K562 (cell line): ENCODE measurements at regions not wholly inside any gene's neighbourhood (a gene's known extent, or its start where the extent isn't known, plus 50 kb on each side); places are given as distances from the start of the nearest gene placed in this dataset.

Experiments used
- ATAC-seq: fragments of 200-7000 bp; cut with Tn5 transposase; 3 replicates; pipeline ENCODE4 v1.9.1; 2020; ENCODE audit warnings: moderate library complexity
- BruUV-seq: library from RNA; stranded (reverse); fragments of 400-500 nt; replicated peaks from 2 replicates; lab custom pipeline; 2021; lab: Mats Ljungman, UMichigan
- CTCF ChIA-PET: fragments of 300-600 bp; formaldehyde crosslinking; extraction: SDS; loops from one replicate; lab custom pipeline; 2021; ENCODE audit warnings: low intra/inter-chr PET ratio; lab: Yijun Ruan, JAX
- POLR2A ChIA-PET: fragments of 300-600, 350-650 bp; sonication (Branson Sonifier 250); formaldehyde crosslinking; extraction: SDS; loops from one replicate; lab custom pipeline; 2021; ENCODE audit warnings: antibody characterized with exemption, inconsistent platforms; lab: Yijun Ruan, JAX
- DNase-seq, 4 experiments: peaks; one replicate each; pipeline versions ENCODE4 v3.0.0 to v3.0.0-alpha.2; 2011 to 2018; ENCODE audit warnings: low spot score in 3 of 4, mixed read lengths in 3 of 4; ENCODE audit errors: extremely low read depth in 1 of 4
- FAIRE-seq: peaks from 2 replicates; lab custom pipeline; 2011; peaks lifted over from hg19 to GRCh38; lab: Jason Lieb, UNC
- H2AFZ ChIP-seq: 2 replicates; pipeline ENCODE4 v1.6.0; 2011; ENCODE audit warnings: low read depth, low read length, control low read depth, inconsistent platforms
- H3K27ac ChIP-seq: fragments of 200-600 bp; 3 replicates; pipeline ENCODE4 v1.8.0; 2011; ENCODE audit warnings: low read depth, mild to moderate bottlenecking, control low read depth, inconsistent platforms, low read length, moderate library complexity, mixed read lengths; ENCODE audit errors: extremely low read depth
- H3K27me3 ChIP-seq, 2 experiments: fragments of 300-600 bp in 1 of 2; 2 replicates in 1 of 2; 3 replicates in 1 of 2; pipeline versions ENCODE4 v1.6.0 to v1.8.0; 2011; ENCODE audit warnings: inconsistent platforms in 2 of 2, low read length in 2 of 2, mild to moderate bottlenecking in 1 of 2, mixed read lengths in 1 of 2, moderate library complexity in 1 of 2; ENCODE audit not compliant: control insufficient read depth in 2 of 2, insufficient read depth in 2 of 2
- H3K36me3 ChIP-seq: fragments of 300-600 bp; 3 replicates; pipeline ENCODE4 v1.8.0; 2011; ENCODE audit warnings: mild to moderate bottlenecking, low read length, inconsistent platforms; ENCODE audit not compliant: control insufficient read depth, insufficient read depth
- H3K4me1 ChIP-seq, 2 experiments: fragments of 200-600 bp in 1 of 2; replicated peaks in 1 of 2; 2 replicates in 1 of 2; 3 replicates in 1 of 2; pipeline versions ENCODE4 v1.5.1 to v1.8.0; 2011; ENCODE audit warnings: inconsistent platforms in 2 of 2, low read length in 2 of 2, mild to moderate bottlenecking in 1 of 2, mixed read lengths in 1 of 2, moderate library complexity in 1 of 2; ENCODE audit not compliant: control insufficient read depth in 2 of 2, insufficient read depth in 2 of 2
- H3K4me2 ChIP-seq: 2 replicates; pipeline ENCODE4 v1.6.1; 2011; ENCODE audit warnings: low read length, control low read depth, inconsistent platforms, mixed read lengths; ENCODE audit not compliant: insufficient read depth
- H3K4me3 ChIP-seq: fragments of 200-600 bp; sonication (generic), shearing (Covaris generic); 2 replicates; pipeline ENCODE4 v1.5.1; 2016; ENCODE audit warnings: control low read depth, inconsistent platforms
- H3K79me2 ChIP-seq: fragments of 200-600 bp; 3 replicates; pipeline ENCODE4 v1.8.0; 2011; ENCODE audit warnings: low read length, inconsistent platforms; ENCODE audit not compliant: control insufficient read depth, insufficient read depth
- H3K9ac ChIP-seq, 2 experiments: 2 replicates each; pipeline versions ENCODE4 v1.6.0 to v1.6.1; 2011; ENCODE audit warnings: low read depth in 2 of 2, low read length in 2 of 2, control low read depth in 1 of 2, inconsistent platforms in 1 of 2, mild to moderate bottlenecking in 1 of 2, mixed read lengths in 1 of 2; ENCODE audit not compliant: insufficient read depth in 1 of 2
- H3K9me1 ChIP-seq: one replicate; pipeline ENCODE4 v1.6.0; 2011; ENCODE audit warnings: inconsistent platforms, mild to moderate bottlenecking, low read length, moderate library complexity; ENCODE audit not compliant: control insufficient read depth, insufficient read depth
- H3K9me3 ChIP-seq: replicated peaks from 2 replicates; pipeline ENCODE4 v1.5.1; 2011; ENCODE audit warnings: low read depth, low read length, inconsistent platforms; ENCODE audit not compliant: control insufficient read depth, insufficient read depth
- H4K20me1 ChIP-seq: replicated peaks from 2 replicates; pipeline ENCODE4 v1.6.1; 2011; ENCODE audit warnings: low read length, inconsistent platforms, mixed read lengths; ENCODE audit not compliant: control insufficient read depth, insufficient read depth
- EP300 ChIP-seq: IDR thresholded peaks from 2 replicates; pipeline ENCODE4 v1.6.1; 2012; ENCODE audit warnings: low read length, improper control_type of control experiment
- L3MBTL2 ChIP-seq: fragments of 450-650 bp; IDR thresholded peaks from 2 replicates; pipeline ENCODE4 v1.6.1; 2016; ENCODE audit warnings: mild to moderate bottlenecking, moderate library complexity
- NCOA1 ChIP-seq: fragments of 450-650 bp; IDR thresholded peaks from 2 replicates; pipeline ENCODE4 v1.6.1; 2016; ENCODE audit warnings: low read depth
- POLR2G ChIP-seq: fragments of 200-400 bp; formaldehyde crosslinking; IDR thresholded peaks from 2 replicates; pipeline ENCODE4 v1.6.1; 2017; ENCODE audit warnings: low read depth, mild to moderate bottlenecking, antibody characterized with exemption, low read length, moderate library complexity
- SMAD3 ChIP-seq: fragments of 450-650 bp; formaldehyde crosslinking; conservative IDR thresholded peaks from 2 replicates; pipeline ENCODE4 v1.4.0; 2020; ENCODE audit warnings: mild to moderate bottlenecking
- ZNF699 ChIP-seq: fragments of 250-450 bp; sonication (Bioruptor Pico); IDR thresholded peaks from 2 replicates; pipeline ENCODE4 v1.8.0; 2021; ENCODE audit warnings: mild to moderate bottlenecking, moderate library complexity; ENCODE audit not compliant: insufficient replicate concordance
- WGBS: fragments of 100-300 bp; shearing (Covaris generic); methylation state at CpG from one replicate; pipeline ENCODE4 v1.1.6; 2016; ENCODE audit warnings: low coverage, mixed read lengths; ENCODE audit not compliant: insufficient coverage; ENCODE audit errors: missing lambda C conversion rate; 5-methylcytosine and 5-hydroxymethylcytosine counted together
- in situ Hi-C: fragments of 300-500 bp; cut with MboI; formaldehyde crosslinking; loops from 4 replicates; pipeline ENCODE4 v1.15.0; 2018; ENCODE audit warnings: inconsistent platforms, mixed read lengths
- intact Hi-C: fragments of 100-400 bp; cut with micrococcal nuclease; formaldehyde crosslinking; loops from 2 replicates; pipeline ENCODE4 v1.14.2; 2022
- TF ChIP-seq, protein P1 (sequence below): sonication (generic); formaldehyde crosslinking; IDR thresholded peaks from 2 replicates; pipeline ENCODE4 v1.8.0; 2022; ENCODE audit warnings: missing genetic modification reagents, mild to moderate bottlenecking, borderline replicate concordance
- TF ChIP-seq, protein P2 (sequence below), 2 experiments: fragments of 150-350 bp in 1 of 2; IDR thresholded peaks; 2 replicates each; pipeline ENCODE4 v1.6.1; 2012 to 2016; ENCODE audit warnings: low read depth in 2 of 2, low read length in 2 of 2, mild to moderate bottlenecking in 1 of 2, moderate library complexity in 1 of 2

DNA sequence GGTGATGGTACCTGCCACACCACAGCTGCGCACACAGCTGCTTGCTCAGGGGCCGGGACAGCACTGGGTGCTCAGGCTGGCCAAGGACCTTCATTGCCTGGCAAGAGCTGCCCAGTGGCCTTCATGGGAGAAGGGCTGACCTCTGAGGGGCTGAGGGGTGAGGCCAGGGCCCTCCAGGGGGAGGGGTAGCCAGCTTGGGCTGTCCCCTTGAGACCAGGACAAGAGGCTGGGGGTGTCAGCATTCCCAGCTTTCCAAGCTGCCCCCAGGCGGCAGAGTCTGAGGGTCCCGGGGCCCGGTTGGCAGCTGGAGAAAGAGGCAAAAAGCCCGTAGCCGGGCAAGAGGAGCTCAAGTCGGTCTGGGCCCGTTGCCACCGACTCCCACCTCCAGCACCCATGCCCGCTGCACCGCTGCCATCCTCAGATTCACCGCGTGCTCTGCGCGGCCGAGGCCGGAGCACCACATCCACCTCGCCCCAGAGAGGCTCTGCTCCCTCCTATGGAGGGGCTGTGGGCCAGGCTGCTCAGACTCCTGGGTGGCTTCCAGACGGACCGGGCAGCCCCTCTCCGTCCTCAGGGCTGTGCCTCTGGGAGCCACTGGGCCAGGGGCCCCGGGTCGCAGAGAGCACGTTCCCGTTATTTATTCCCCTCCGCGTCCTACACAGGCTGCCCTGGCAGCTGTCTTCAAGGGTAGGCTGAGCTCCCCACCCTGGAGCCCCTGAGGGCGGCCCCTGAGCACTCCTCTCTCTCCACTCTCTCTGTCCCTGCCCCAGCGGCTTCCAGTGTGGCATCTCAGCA is 51.5 kb downstream of the PLXNA1 start:
- intact Hi-C loops: no loop called here
- POLR2A ChIA-PET: interaction anchor here (0.6 to 1.1 kb wide), 2 partner anchors 9 to 421 kb away, joined by 3 read pairs; no protein-coding TSS in a partner anchor
- in situ Hi-C loops: no loop called here

GRCh38 chr3:127034990-127035652 is 52.2 kb downstream of the PLXNA1 start:
- no peak for FAIRE-seq
- TSS peak; percentile 43 for BruUV-seq
- CTCF ChIA-PET: no interaction called here
- TF ChIP-seq L3MBTL2: no peak
- TF ChIP-seq EP300: no peak
- TF ChIP-seq NCOA1: no peak
- TF ChIP-seq, protein P1, sequence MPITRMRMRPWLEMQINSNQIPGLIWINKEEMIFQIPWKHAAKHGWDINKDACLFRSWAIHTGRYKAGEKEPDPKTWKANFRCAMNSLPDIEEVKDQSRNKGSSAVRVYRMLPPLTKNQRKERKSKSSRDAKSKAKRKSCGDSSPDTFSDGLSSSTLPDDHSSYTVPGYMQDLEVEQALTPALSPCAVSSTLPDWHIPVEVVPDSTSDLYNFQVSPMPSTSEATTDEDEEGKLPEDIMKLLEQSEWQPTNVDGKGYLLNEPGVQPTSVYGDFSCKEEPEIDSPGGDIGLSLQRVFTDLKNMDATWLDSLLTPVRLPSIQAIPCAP: no peak
- TF ChIP-seq ZNF699 (CRISPR knock-in tag): no peak
- TF ChIP-seq, protein P2, sequence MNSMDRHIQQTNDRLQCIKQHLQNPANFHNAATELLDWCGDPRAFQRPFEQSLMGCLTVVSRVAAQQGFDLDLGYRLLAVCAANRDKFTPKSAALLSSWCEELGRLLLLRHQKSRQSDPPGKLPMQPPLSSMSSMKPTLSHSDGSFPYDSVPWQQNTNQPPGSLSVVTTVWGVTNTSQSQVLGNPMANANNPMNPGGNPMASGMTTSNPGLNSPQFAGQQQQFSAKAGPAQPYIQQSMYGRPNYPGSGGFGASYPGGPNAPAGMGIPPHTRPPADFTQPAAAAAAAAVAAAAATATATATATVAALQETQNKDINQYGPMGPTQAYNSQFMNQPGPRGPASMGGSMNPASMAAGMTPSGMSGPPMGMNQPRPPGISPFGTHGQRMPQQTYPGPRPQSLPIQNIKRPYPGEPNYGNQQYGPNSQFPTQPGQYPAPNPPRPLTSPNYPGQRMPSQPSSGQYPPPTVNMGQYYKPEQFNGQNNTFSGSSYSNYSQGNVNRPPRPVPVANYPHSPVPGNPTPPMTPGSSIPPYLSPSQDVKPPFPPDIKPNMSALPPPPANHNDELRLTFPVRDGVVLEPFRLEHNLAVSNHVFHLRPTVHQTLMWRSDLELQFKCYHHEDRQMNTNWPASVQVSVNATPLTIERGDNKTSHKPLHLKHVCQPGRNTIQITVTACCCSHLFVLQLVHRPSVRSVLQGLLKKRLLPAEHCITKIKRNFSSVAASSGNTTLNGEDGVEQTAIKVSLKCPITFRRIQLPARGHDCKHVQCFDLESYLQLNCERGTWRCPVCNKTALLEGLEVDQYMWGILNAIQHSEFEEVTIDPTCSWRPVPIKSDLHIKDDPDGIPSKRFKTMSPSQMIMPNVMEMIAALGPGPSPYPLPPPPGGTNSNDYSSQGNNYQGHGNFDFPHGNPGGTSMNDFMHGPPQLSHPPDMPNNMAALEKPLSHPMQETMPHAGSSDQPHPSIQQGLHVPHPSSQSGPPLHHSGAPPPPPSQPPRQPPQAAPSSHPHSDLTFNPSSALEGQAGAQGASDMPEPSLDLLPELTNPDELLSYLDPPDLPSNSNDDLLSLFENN (IDR thresholded peaks at IDR 0.05; ENCODE audit: low read depth in 2 of 2, low read length in 2 of 2): no peak

More for the DNA sequence above, 51.5 kb downstream of the PLXNA1 start:
- Histone ChIP-seq H4K20me1 (peaks cover 5% of the 10 kb centered on the region; the same call in 1 of the 2 replicates), H3K27me3 (peaks cover 0 to 9% of the 10 kb centered on the region in 2 experiments; a peak in 1 of 5 replicates), H3K9me3 (no peaks in the 10 kb centered on the region), H3K27ac (no peak overlapping the region), H3K36me3 (peaks cover 33% of the 10 kb centered on the region; the same call in 1 of the 3 replicates), H3K79me2 (no peaks in the 10 kb centered on the region), H3K9ac (no peak overlapping the region), H3K4me1 (peaks cover 0 to 28% of the 10 kb centered on the region in 2 experiments; a peak in 3 of 5 replicates), H3K9me1 (no peaks in the 10 kb centered on the region), H2AFZ (no peak overlapping the region), H3K4me2 (no peak overlapping the region), H3K4me3 (no peak overlapping the region)
- BruUV-seq: no TSS peak
- WGBS: 86% methylated on average over 12 of the region's 30 CpGs
- CTCF ChIA-PET: no interaction called here
- ATAC-seq (no peak), FAIRE-seq (no peak), DNase-seq (no peak)
- no peak for TF ChIP-seq SMAD3 (CRISPR knock-in tag)
- peak; percentile 30; the same call in 1 of the 2 replicates for TF ChIP-seq POLR2G

More at GRCh38 chr3:127034990-127035652, 52.2 kb downstream of the PLXNA1 start:
- Histone ChIP-seq H3K36me3 (peaks cover 26% of the 10 kb centered on the region; the same call in 1 of the 3 replicates), H3K9ac (no peak overlapping the region), H3K27me3 (peaks cover 0 to 9% of the 10 kb centered on the region in 2 experiments; a peak in 1 of 5 replicates), H3K9me1 (no peaks in the 10 kb centered on the region), H3K4me1 (peaks cover 0 to 28% of the 10 kb centered on the region in 2 experiments; a peak in 3 of 5 replicates), H3K4me2 (no peak overlapping the region), H4K20me1 (peaks cover 5% of the 10 kb centered on the region; the same call in 1 of the 2 replicates), H3K9me3 (no peaks in the 10 kb centered on the region), H3K4me3 (no peak overlapping the region), H3K27ac (no peak overlapping the region), H3K79me2 (no peaks in the 10 kb centered on the region), H2AFZ (no peak overlapping the region)
- intact Hi-C loops: no loop called here
- in situ Hi-C loops: no loop called here
- DNase-seq (no peak), ATAC-seq (no peak)
- WGBS: 86% methylated on average over 13 of the region's 13 CpGs
- POLR2A ChIA-PET: interaction anchor here (0.6 kb wide), 1 partner anchor 421 kb away, joined by 3 read pairs; no protein-coding TSS in a partner anchor
